ENCODE measurements at regions not wholly inside any gene's neighbourhood (a gene's known extent, or its start where the extent isn't known, plus 50 kb on each side); places are given as distances from the start of the nearest gene placed in this dataset.
"Not testable (repeated sequence)": the region's sequence is repeated elsewhere in the genome, so short reads cannot be mapped to it uniquely, and the experiment has no call there.

GRCh38 chr7:131627735-131628190 is 71.3 kb upstream of the PODXL start:
- intact Hi-C loops (cut with micrococcal nuclease): no loop called here
- H3K36me3 ChIP-seq (ENCODE audit: insufficient read depth, low read length): no peaks in the 10 kb centered on the region
- ChIA-PET CTCF (ENCODE audit: partially characterized antibody) (interaction anchor here (1.2 kb wide), 1 partner anchor 10 kb away, joined by 4 read pairs; no protein-coding TSS in a partner anchor), POLR2A (ENCODE audit: partially characterized antibody) (no interaction called here)
- Mint-ChIP-seq H3K9me3 (no peaks in the 10 kb centered on the region), H3K36me3 (no peaks in the 10 kb centered on the region), H3K4me1 (no peaks in the 10 kb centered on the region), H3K27me3 (peaks cover 4 to 27% of the 10 kb centered on the region in 2 donors), H3K4me3 (no peak overlapping the region), H3K27ac (no peak overlapping the region)
- no peaks in the 10 kb centered on the region for H3K4me1 ChIP-seq (ENCODE audit: insufficient read depth, low read length)
- H3K4me3 ChIP-seq (ENCODE audit: low read length in 2 of 2): no peak overlapping the region
- H3K27me3 ChIP-seq (ENCODE audit: insufficient read depth, low read length): no peaks in the 10 kb centered on the region
- no peak for DNase-seq
- H3K27ac ChIP-seq (ENCODE audit: low read depth, low read length): no peak overlapping the region
- H3K9me3 ChIP-seq (ENCODE audit: control insufficient read depth in 1 of 2, low read length in 2 of 2): no peaks in the 10 kb centered on the region

- CTCF ChIA-PET (ENCODE audit: partially characterized antibody): no interaction called here
- H3K36me3 ChIP-seq (ENCODE audit: insufficient read depth, low read length): no peaks in the 10 kb centered on the region
Measured at GRCh38 chr7:131626643-131627042, 70.2 kb upstream of the PODXL start.

GRCh38 chr7:131625817-131626372 is 69.5 kb upstream of the PODXL start:
- Mint-ChIP-seq H3K27ac (no peak overlapping the region), H3K4me1 (peaks cover 0 to 2% (median 0%) of the 10 kb centered on the region in 4 donors), H3K4me3 (no peak overlapping the region), H3K9me3 (no peaks in the 10 kb centered on the region), H3K36me3 (no peaks in the 10 kb centered on the region), H3K27me3 (peaks cover 4 to 23% of the 10 kb centered on the region in 2 donors)
- Histone ChIP-seq H3K4me1 (ENCODE audit: insufficient read depth, low read length) (no peaks in the 10 kb centered on the region), H3K36me3 (ENCODE audit: insufficient read depth, low read length) (no peaks in the 10 kb centered on the region), H3K27ac (ENCODE audit: low read depth, low read length) (no peak overlapping the region), H3K4me3 (ENCODE audit: low read length in 2 of 2) (no peak overlapping the region), H3K27me3 (ENCODE audit: insufficient read depth, low read length) (no peaks in the 10 kb centered on the region), H3K9me3 (ENCODE audit: control insufficient read depth in 1 of 2, low read length in 2 of 2) (no peaks in the 10 kb centered on the region)
- ChIA-PET POLR2A (ENCODE audit: partially characterized antibody) (no interaction called here), CTCF (ENCODE audit: partially characterized antibody) (interaction anchor here (1.6 kb wide), 1 partner anchor 10 kb away, joined by 4 read pairs; no protein-coding TSS in a partner anchor)
- intact Hi-C loops (cut with micrococcal nuclease): no loop called here
- DNase-seq: no peak

More at GRCh38 chr7:131626643-131627042, 70.2 kb upstream of the PODXL start:
- Mint-ChIP-seq H3K9me3 (no peaks in the 10 kb centered on the region), H3K36me3 (no peaks in the 10 kb centered on the region), H3K4me1 (no peaks in the 10 kb centered on the region), H3K27ac (no peak overlapping the region), H3K27me3 (peaks cover 4 to 27% of the 10 kb centered on the region in 2 donors), H3K4me3 (no peak overlapping the region)
- Histone ChIP-seq H3K27ac (ENCODE audit: low read depth, low read length) (no peak overlapping the region), H3K4me3 (ENCODE audit: low read length in 2 of 2) (no peak overlapping the region), H3K27me3 (ENCODE audit: insufficient read depth, low read length) (no peaks in the 10 kb centered on the region), H3K9me3 (ENCODE audit: control insufficient read depth in 1 of 2, low read length in 2 of 2) (no peaks in the 10 kb centered on the region), H3K4me1 (ENCODE audit: insufficient read depth, low read length) (no peaks in the 10 kb centered on the region)
- intact Hi-C loops (cut with micrococcal nuclease): no loop called here
- DNase-seq: no peak
- POLR2A ChIA-PET (ENCODE audit: partially characterized antibody): no interaction called here

GRCh38 chr7:131625345-131625744 is 68.9 kb upstream of the PODXL start:
- H3K36me3 ChIP-seq (ENCODE audit: insufficient read depth, low read length); H3K27me3 ChIP-seq (ENCODE audit: insufficient read depth, low read length); H3K4me1 ChIP-seq (ENCODE audit: insufficient read depth, low read length); intact Hi-C loops (cut with micrococcal nuclease); H3K9me3 Mint-ChIP-seq; DNase-seq; H3K9me3 ChIP-seq (ENCODE audit: control insufficient read depth in 1 of 2, low read length in 2 of 2); H3K36me3 Mint-ChIP-seq; H3K4me3 Mint-ChIP-seq; H3K27ac Mint-ChIP-seq; POLR2A ChIA-PET (ENCODE audit: partially characterized antibody); H3K4me3 ChIP-seq (ENCODE audit: low read length in 2 of 2); H3K27ac ChIP-seq (ENCODE audit: low read depth, low read length); H3K4me1 Mint-ChIP-seq: not testable (repeated sequence)
- CTCF ChIA-PET (ENCODE audit: partially characterized antibody): interaction anchor here (1.6 kb wide), 1 partner anchor 9 kb away, joined by 4 read pairs; no protein-coding TSS in a partner anchor
- H3K27me3 Mint-ChIP-seq: peaks cover 2 to 19% of the 10 kb centered on the region in 2 donors

GRCh38 chr7:131624536-131624935 is 68.1 kb upstream of the PODXL start:
- Histone ChIP-seq H3K9me3 (ENCODE audit: control insufficient read depth in 1 of 2, low read length in 2 of 2) (no peaks in the 10 kb centered on the region), H3K27ac (ENCODE audit: low read depth, low read length) (no peak overlapping the region), H3K27me3 (ENCODE audit: insufficient read depth, low read length) (no peaks in the 10 kb centered on the region), H3K4me1 (ENCODE audit: insufficient read depth, low read length) (no peaks in the 10 kb centered on the region), H3K4me3 (ENCODE audit: low read length in 2 of 2) (no peak overlapping the region), H3K36me3 (ENCODE audit: insufficient read depth, low read length) (no peaks in the 10 kb centered on the region)
- H3K4me3 Mint-ChIP-seq: no peak overlapping the region
- no peaks in the 10 kb centered on the region for H3K9me3 Mint-ChIP-seq
- ChIA-PET CTCF (ENCODE audit: partially characterized antibody) (interaction anchor here (1.2 to 1.6 kb wide), 2 partner anchors 8 to 77 kb away, joined by 4 to 5 read pairs; no protein-coding TSS in a partner anchor), POLR2A (ENCODE audit: partially characterized antibody) (no interaction called here)
- H3K36me3 Mint-ChIP-seq: no peaks in the 10 kb centered on the region
- peaks cover 0 to 2% (median 0%) of the 10 kb centered on the region in 4 donors for H3K4me1 Mint-ChIP-seq
- H3K27ac Mint-ChIP-seq: no peak overlapping the region
- intact Hi-C loops (cut with micrococcal nuclease): no loop called here
- peaks cover 2 to 16% of the 10 kb centered on the region in 2 donors for H3K27me3 Mint-ChIP-seq
- DNase-seq: no peak

GRCh38 chr7:131623154-131623553 is 66.7 kb upstream of the PODXL start:
- no peak overlapping the region for H3K4me3 ChIP-seq (ENCODE audit: low read length in 2 of 2)
- peaks cover 0 to 12% of the 10 kb centered on the region in 2 donors for H3K27me3 Mint-ChIP-seq
- H3K36me3 ChIP-seq (ENCODE audit: insufficient read depth, low read length): no peaks in the 10 kb centered on the region

GRCh38 chr7:131621652-131622051 is 65.2 kb upstream of the PODXL start:
- Histone ChIP-seq H3K4me1 (ENCODE audit: insufficient read depth, low read length) (no peaks in the 10 kb centered on the region), H3K9me3 (ENCODE audit: control insufficient read depth in 1 of 2, low read length in 2 of 2) (no peaks in the 10 kb centered on the region), H3K27ac (ENCODE audit: low read depth, low read length) (no peak overlapping the region), H3K36me3 (ENCODE audit: insufficient read depth, low read length) (no peaks in the 10 kb centered on the region), H3K27me3 (ENCODE audit: insufficient read depth, low read length) (no peaks in the 10 kb centered on the region), H3K4me3 (ENCODE audit: low read length in 2 of 2) (no peak overlapping the region)
- intact Hi-C loops (cut with micrococcal nuclease): no loop called here
- DNase-seq: no peak
- Mint-ChIP-seq H3K27ac (no peak overlapping the region), H3K4me3 (no peak overlapping the region), H3K4me1 (peaks cover 0 to 2% (median 0%) of the 10 kb centered on the region in 4 donors), H3K27me3 (peaks cover 2 to 8% of the 10 kb centered on the region in 2 donors), H3K36me3 (no peaks in the 10 kb centered on the region), H3K9me3 (no peaks in the 10 kb centered on the region)
- ChIA-PET POLR2A (ENCODE audit: partially characterized antibody) (no interaction called here), CTCF (ENCODE audit: partially characterized antibody) (no interaction called here)

More at GRCh38 chr7:131623154-131623553, 66.7 kb upstream of the PODXL start:
- H3K4me3 Mint-ChIP-seq: no peak overlapping the region
- no peak overlapping the region for H3K27ac Mint-ChIP-seq
- H3K36me3 Mint-ChIP-seq: no peaks in the 10 kb centered on the region
- Histone ChIP-seq H3K27ac (ENCODE audit: low read depth, low read length) (no peak overlapping the region), H3K4me1 (ENCODE audit: insufficient read depth, low read length) (no peaks in the 10 kb centered on the region), H3K9me3 (ENCODE audit: control insufficient read depth in 1 of 2, low read length in 2 of 2) (no peaks in the 10 kb centered on the region), H3K27me3 (ENCODE audit: insufficient read depth, low read length) (no peaks in the 10 kb centered on the region)
- CTCF ChIA-PET (ENCODE audit: partially characterized antibody): no interaction called here
- H3K4me1 Mint-ChIP-seq: peaks cover 0 to 2% (median 0%) of the 10 kb centered on the region in 4 donors
- DNase-seq: no peak
- H3K9me3 Mint-ChIP-seq: no peaks in the 10 kb centered on the region
- intact Hi-C loops (cut with micrococcal nuclease): no loop called here
- POLR2A ChIA-PET (ENCODE audit: partially characterized antibody): no interaction called here

All from CD4-positive, alpha-beta memory T cell (primary cell).